D341Med (cell line): ENCODE measurements at regions not wholly inside any gene's neighbourhood (a gene's known extent, or its start where the extent isn't known, plus 50 kb on each side); places are given as distances from the start of the nearest gene placed in this dataset.

Experiments
- DNase-seq: peaks from one replicate; pipeline ENCODE4 v3.0.0; 2012; ENCODE audit warnings: low spot score

GRCh38 chr3:98961161-98962155 lies 60.0 kb upstream of the DCBLD2 start:
- DNase-seq = no peak

- DNase-seq = no peak
Observed at GRCh38 chr3:98957681-98958080, 56.2 kb upstream of the DCBLD2 start.

DNA sequence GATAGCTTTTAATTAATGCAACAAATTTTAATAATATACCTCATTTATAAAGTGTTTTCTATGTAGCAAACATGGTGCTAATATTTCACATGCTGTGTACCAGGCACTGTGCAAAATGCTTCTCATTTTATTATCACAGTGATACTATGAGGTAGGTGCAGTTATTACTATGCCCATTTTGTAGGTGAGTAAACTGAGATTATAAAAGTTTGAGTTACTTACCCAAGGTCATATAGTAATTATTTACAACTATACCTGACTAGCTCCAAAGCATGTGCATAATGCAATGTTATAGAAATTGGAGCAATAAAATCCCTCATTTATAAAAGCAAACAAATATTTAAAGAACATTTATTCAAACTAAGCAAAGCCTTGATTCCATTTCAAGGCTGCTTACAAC lies 54.5 kb upstream of the DCBLD2 start:
- no peak for DNase-seq

GRCh38 chr3:98954791-98955604 lies 53.5 kb upstream of the DCBLD2 start:
- DNase-seq = no peak

DNA sequence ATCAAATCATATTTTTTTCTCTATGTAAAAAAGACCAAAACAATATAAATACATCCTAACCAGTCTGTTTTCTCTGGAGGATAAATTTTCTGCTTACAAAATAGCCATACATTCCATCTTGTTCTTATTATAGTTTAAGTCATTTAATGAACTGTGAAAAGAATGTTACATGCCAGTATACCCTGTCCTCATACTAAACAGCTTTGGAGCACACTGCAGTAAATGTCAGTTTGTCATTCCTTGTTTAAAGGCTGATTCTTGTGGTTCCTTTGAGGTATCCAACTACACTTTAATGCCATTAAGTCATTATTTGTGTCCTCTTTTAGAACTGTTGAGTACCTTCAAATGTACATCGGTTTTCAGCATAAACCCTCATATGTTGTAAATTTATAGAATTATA lies 52.7 kb upstream of the DCBLD2 start:
- DNase-seq = no peak

DNA sequence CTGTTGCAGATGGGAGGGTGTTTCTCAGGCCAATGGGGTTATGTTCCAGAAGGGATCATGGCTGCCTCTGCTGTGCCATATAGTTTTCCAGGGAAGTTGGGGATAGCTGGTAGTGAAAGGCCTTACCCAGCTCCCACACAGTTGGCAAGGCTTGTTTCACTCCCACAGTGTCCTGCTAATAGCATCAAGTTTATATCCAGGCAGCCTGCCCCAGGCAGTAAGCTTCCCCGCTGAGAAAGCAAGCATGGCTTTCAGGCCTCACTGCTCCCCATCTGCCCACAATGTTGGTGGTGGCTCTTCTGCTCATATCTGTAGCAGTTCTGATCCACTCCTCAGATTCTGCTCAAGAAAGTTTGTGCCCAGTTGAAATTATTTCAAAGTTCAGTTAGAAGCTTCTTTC lies 50.9 kb upstream of the DCBLD2 start:
- no peak for DNase-seq
